Cardiac fibroblast (primary cell): ENCODE measurements at regions not wholly inside any gene's neighbourhood (a gene's known extent, or its start where the extent isn't known, plus 50 kb on each side); places are given as distances from the start of the nearest gene placed in this dataset.

Experiments
- DNase-seq, 2 donors: peaks; one replicate each; pipeline versions ENCODE4 v3.0.0 to v3.0.0-alpha.2; 2010; ENCODE audit warnings: low read depth in 2 of 2
- H3K4me3 ChIP-seq, 2 donors: replicated peaks in 1 of 2; 1 replicate in 1 of 2; 2 replicates in 1 of 2; pipeline ENCODE4 v1.5.1; 2011; ENCODE audit warnings: low read depth in 2 of 2, low read length in 2 of 2, mild to moderate bottlenecking in 2 of 2, moderate library complexity in 1 of 2
- CTCF ChIP-seq: IDR thresholded peaks from one replicate; pipeline ENCODE4 v1.5.1; 2011; ENCODE audit warnings: low read depth, mild to moderate bottlenecking, low read length, inconsistent platforms

DNA sequence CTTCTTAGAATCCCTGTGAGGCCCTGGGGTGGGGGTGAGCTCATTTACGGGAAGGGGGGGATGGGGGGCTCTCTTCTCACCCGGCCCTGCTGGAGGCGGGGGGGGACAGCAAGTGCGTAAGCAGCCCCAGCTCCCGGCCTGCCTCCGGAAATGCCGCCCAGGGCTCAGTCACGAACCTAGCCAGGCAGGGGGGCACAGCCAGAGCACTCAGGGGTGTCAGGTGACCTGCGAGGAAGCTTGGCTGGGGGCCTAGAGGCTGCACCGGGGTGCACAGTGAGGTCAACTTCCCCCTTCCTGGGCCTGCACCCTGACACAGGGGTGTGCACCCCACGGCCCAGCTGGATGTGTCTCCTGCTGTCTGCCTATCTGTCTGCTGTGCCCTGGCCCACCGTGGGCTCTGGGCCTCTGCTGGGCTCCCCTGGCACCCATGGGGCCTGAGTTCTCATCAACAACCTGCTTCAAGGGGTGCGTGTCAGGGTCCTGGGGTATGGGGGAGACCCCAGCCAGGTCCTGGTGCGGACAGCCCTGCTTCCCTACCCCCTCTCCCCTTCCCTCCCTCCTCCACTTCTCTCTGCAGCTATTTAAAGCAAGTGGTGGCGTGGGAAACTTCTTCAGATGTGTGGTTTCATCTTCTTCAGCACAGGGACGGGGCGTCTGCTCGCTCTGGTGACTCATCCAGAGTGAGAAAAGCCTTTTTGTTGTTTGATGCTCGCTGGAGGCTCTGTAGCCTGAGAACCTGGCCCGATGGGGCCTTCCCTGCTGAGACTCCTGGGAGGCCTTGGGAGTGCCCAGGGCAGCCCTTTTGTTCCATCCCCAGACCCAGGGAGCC is 92.5 kb upstream of the RUNX3 start:
- TF ChIP-seq CTCF = no peak
- no peak overlapping the region for H3K4me3 ChIP-seq
- DNase-seq = peak; percentile 91 to 94

DNA sequence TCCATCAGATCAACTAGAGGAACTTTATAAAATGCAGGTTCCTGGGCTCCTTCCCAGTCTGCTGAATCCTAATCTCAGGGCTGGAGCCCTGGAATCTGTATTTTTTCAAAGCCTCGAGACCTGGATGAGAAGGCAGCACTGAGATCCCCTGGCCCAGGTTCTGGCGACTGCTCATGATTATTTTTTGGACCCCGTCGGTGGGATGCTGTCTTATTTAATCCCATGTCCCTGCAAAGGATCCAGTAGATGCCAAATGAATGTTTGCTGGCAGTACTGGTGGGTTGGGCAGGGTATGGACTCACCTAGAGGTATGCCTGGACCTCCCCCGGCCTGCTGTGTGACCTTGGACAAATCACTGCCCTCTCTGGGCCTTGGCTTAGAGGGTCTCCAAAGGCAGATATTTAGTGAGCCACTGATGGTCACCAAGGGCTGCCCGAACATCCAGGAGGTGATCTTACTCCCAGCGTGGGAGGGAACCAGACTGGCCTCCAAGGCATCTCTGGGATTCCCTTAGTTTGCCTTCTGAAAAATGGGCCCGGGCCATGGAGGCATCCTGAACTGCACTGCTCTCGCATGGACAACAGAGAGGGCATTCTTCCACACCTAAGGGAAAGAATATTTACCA is 91.6 kb upstream of the RUNX3 start:
- no peak overlapping the region for H3K4me3 ChIP-seq
- TF ChIP-seq CTCF = no peak
- no peak for DNase-seq

DNA sequence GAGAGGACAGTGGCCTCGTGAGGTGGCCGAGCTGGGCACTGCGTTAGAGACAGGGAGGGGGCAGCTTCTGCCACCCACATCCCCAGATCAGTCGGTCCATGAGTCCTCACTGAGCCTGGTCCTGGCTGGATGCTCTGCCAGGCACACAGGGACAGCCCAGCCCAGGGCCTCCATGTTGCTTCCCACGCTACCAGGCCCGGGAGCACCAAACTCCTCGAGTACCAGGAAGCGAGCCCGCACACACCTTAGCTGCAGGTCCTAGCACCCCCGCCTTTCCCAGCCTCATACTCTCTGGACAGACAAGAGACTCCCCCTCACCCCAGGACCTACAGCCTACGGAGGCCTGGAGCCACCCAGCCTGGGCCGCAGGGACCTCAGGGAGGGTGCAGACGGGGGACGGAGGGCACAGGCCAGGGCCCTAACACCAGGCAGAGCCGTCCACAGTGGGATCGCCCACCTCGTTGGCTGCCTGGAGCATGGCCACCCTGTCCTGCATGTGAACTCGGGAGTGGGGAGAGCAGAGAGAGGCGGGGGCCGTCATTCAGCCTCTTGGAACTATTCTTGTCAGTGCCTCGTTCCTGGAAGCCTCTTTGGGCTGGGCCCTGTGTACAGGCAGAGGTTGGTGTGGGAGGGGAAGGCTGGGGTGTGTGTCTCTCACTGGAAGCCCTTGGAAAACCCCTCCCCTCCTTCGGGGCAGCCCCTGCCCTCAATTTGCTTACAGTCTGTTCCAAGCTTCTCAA is 90.9 kb upstream of the RUNX3 start:
- no peak overlapping the region for H3K4me3 ChIP-seq
- no peak for TF ChIP-seq CTCF
- no peak for DNase-seq

DNA sequence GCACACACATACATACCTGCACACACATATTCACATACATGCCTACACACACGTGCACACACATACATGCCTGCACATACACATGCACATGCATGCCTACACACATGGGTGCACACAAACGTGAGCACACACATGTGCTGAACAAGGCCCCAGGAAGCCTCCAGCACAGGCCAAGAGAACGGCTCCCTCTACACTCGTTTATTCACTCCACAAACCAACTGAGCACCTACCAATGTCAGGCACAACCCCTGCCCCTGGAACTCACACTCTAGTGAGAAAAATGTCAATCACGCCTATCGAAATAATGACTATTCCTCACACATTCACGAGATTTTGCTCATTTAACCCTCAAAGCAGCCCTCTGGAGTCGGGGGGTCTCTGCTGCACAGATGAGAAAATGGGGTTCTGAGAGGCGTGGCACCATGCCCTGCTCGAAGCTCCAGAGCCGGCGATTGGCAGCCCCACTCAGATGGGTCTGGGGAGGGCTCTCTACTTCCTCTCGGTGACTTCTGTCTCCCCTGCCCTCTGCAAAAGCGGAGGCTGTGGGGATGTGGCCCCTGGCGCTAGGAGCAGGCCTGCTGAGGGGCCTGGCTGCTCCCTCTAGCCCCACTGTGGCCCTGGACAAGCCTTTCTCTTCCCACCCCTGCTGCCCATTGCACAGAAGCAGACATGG is 90.2 kb upstream of the RUNX3 start:
- no peak for DNase-seq
- no peak overlapping the region for H3K4me3 ChIP-seq
- no peak for TF ChIP-seq CTCF

DNA sequence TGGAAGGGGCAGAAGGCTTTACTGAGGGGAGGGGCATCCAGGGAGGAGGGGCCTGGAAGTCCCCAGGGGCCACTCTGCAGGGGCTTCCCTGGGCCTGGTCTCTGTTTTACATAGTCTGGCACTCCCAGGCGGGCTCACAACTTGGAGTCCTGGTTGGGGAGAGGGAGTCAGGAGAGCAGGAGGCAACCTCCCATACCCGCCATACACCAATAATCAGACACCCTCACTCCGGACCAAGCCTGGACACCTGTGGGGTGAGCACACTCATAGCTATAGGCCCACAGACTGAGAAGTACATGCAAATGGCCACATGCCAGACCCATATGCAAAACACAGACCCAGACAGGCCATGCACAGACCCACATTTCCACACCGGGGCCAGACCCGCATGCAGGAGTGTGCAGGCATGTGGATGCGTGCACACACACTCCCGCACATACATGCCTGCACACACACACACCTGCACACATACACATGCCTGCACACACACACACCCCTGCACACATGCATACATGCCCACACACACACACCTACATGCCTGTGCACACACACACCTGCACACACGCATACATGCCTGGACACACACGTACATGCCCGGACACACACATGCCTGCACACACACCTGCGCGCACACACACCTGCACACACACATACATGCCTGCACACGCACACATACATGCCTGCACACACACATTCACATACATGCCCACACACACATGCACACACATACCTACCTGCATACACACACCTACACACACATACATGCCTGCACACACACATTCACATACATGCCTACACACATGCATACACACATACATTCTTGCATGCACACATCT is 89.5 kb upstream of the RUNX3 start:
- no peak overlapping the region for H3K4me3 ChIP-seq
- DNase-seq = no peak
- no peak for TF ChIP-seq CTCF

DNA sequence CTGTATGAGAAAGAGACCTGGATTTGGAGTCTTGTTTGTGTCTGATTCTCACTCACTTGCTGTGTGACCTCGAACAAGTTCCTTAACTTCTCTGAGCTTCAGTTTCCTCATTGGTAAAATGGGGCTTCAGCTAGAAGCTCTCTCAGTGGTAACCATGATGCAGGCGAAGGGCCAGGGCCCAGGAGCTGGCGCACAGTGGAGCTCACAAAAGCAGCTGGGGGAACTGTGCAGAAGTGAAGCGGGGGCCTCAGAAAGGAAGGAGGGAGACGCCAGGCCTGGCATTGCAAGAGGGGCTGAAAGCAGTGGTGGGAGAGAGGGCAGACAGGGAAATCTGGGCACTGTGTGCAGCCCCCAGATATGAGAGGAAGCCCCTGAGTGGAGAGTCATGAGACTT is 88.9 kb upstream of the RUNX3 start:
- no peak for DNase-seq
- TF ChIP-seq CTCF = no peak
- H3K4me3 ChIP-seq = no peak overlapping the region
